GM18907 (cell line): ENCODE measurements at regions not wholly inside any gene's neighbourhood (a gene's known extent, or its start where the extent isn't known, plus 50 kb on each side); places are given as distances from the start of the nearest gene placed in this dataset.

Experiments used
- ATAC-seq: cut with Tn5 transposase; IDR thresholded peaks from one replicate; pipeline ENCODE4 v1.9.1; 2021; ENCODE audit warnings: mild to moderate bottlenecking, moderate library complexity; ENCODE audit not compliant: unreplicated experiment

DNA sequence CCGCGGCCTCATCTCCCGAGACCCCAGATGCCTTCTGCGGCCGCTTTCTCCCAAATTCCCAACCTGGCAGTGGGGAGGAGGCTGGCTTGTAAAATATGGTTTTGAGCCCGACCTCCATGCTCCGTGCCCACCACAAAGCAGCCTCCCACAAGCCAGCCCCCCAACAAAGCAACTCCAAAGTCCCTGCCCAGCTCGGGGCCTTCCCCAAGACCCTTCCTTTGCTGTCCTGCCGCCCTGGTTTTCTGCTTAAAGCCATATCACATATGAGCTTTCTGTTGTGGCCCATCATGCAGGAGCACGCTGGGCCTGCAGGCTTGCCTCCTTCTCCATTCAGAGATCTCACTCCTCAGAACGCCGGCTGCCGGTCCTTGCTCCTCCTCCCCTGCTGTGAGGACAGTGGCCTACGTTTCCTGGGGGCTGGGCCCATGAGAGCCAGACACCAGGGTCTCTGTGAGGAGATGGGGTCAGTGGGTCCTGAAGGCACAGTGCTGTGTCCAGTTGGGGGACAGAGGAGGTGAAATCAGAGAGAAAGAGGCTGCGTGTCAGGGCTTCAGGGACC, 680.0 kb downstream of the BRD1 start:
- no peak for ATAC-seq

DNA sequence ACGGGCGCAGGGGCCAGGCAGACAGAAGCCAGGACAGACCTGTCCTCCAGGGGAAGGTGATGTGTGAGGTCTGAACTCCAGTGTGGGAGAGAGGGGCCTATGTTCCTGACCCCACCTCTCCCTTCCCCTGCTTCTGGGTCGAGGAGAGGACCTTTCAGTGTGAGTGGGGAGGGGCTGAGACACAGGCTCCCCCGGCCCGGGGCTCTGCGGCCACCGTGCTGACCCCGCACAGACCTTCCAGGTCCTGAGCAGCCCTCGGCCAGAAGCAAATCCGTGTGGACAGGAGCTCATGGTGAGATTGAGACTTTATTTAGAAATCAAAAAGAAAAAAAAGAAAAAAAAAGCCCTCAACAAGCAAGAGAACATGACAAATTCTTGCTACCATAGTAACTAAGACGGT, 680.5 kb downstream of the BRD1 start:
- no peak for ATAC-seq

GRCh38 chr22:49146511-49146910, 681.2 kb downstream of the BRD1 start:
- no peak for ATAC-seq

- no peak for ATAC-seq
Observed at GRCh38 chr22:49143812-49144211, 683.9 kb downstream of the BRD1 start.

GRCh38 chr22:49142891-49143290, 684.8 kb downstream of the BRD1 start:
- no peak for ATAC-seq

GRCh38 chr22:49142296-49142695, 685.4 kb downstream of the BRD1 start:
- no peak for ATAC-seq

DNA sequence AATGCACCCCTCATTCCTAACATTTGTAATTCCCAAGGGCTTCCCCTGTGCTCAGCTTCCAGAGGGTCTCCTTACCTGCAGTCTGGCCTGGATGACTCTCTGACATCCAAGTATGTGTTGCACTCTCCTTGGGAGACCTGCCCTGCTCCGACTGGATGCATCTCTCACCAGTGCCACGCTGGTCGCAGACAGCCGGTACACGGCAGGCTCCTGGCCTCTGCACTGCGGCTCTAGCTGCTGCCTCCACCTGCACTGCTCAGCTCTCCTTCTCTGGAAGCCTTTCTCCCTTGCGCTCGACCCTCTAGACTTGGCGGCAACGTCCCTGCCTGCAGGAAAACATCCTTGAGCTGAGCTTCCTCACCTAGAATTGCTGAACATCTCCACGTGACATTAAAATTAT, 685.9 kb downstream of the BRD1 start:
- ATAC-seq, result no peak

- ATAC-seq, result no peak
Observed at GRCh38 chr22:49140911-49141665, 686.6 kb downstream of the BRD1 start.

- ATAC-seq, result no peak
Observed at GRCh38 chr22:49139492-49140151, 688.1 kb downstream of the BRD1 start.

GRCh38 chr22:49138250-49138790, 689.4 kb downstream of the BRD1 start:
- no peak for ATAC-seq

DNA sequence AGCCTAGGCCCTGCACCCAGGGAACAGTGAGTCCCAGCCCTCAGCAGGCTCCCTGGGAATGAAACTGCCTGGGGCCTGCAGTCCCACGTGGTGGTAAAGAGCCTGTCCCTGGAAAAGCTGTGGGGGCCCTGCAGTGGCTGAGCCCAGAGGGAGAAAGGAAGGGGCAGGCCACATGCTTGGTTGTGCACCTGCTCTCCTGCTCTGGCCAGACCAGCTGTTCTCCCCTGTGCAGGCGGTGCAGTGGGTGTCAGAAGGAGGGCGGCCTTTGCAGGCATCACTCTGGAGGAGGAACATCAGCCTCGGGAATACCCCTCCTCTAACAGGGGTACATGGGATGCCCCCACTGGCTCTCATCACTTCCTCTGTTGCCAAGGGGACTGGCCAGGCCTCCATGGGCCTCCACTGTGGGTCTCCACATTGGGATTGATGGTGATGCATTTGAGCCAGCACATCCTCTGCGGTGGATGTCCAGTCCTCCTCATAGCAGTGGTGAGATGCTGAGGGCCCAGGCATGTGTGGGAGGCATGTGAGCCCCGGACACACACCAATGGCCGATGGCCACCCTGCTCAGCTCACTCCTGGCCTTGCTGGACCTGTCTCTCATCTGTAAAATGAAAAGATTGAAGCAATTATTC, 690.4 kb downstream of the BRD1 start:
- ATAC-seq, result no peak

- ATAC-seq, result no peak
Observed at GRCh38 chr22:49136816-49137180, 690.9 kb downstream of the BRD1 start.

DNA sequence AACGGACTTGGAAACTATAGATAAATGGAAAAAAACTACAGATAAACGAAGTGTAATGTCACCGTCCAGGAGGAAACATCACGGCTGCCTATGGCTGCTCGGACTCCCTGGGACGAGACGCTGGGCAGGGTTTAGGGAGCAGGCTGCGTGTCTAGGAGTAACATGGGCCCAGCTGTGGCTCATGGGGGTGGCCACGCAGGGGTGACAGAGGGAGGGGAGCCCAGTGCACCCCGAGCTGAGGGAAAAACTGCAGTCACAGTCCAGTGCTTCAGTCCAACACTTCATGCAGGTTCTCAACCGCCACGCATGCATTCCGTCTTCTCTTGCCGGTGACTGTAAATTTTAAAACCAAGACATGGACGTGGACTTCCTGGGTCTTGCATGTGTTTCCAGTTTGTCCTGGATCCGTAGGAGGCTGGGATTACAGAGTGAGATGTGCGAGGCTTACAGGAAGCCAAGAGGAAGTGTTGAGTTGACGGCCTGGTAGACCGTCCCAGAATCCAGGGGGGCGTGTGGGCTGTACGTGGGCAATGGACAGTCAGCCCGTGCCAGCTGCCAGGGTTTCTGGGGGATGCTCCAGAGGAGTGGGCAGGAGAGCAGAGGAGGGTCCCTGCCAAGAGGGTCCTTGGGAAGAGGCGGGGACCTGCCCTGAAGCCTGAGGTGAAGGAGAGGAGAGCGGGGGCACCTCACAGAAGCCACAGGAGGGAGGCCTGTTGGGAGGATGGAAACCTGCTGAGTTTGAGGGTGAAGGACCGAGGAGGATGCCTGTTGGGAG, 691.4 kb downstream of the BRD1 start:
- ATAC-seq, result no peak

- ATAC-seq, result no peak
Observed at GRCh38 chr22:49134076-49134475, 693.6 kb downstream of the BRD1 start.

GRCh38 chr22:49133541-49133940, 694.1 kb downstream of the BRD1 start:
- no peak for ATAC-seq

GRCh38 chr22:49132009-49132408, 695.7 kb downstream of the BRD1 start:
- no peak for ATAC-seq

DNA sequence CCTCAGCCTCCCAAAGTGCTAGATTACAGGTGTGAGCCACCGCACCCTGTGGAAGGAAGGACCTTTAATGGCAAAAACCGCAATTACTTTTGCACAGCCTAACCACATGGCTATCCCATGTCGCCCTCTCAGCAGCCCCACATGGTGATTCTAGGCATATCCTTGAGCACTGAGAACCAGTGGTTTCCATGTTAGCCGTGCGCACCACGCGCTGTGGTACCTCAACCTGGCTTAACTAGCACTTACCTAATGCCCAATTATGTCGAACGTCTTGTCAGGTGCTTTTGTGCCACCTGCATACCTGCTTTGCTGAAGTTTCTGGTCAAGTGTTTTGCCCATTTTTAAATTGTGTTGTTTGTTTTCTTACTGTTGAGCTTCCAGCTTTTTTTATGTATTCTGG, 697.9 kb downstream of the BRD1 start:
- no peak for ATAC-seq

DNA sequence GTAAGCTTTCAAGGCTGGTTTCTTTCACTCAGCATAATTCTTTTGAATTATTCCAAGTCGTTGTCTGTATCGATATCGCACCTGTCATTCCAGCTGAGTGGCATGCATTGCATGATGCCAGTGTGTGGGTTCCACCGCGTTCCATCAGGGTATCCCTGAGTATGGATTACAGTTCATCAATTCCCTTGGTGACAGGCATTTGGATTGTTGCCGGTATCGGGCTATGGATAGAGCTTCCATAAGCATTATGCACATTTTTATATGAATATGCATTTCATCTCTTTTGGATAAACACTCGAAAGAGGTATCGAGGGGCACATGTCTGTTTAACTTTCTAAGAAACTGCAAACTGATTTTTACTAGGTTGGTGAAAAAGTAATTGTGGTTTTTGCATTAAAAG, 698.8 kb downstream of the BRD1 start:
- ATAC-seq, result no peak

- no peak for ATAC-seq
Observed at GRCh38 chr22:49124608-49125007, 703.1 kb downstream of the BRD1 start.

GRCh38 chr22:49123621-49124192, 704.0 kb downstream of the BRD1 start:
- ATAC-seq, result no peak

GRCh38 chr22:49119551-49119952, 708.1 kb downstream of the BRD1 start:
- no peak for ATAC-seq
